T1000 (cell line): ENCODE measurements at regions not wholly inside any gene's neighbourhood (a gene's known extent, or its start where the extent isn't known, plus 50 kb on each side); places are given as distances from the start of the nearest gene placed in this dataset.
"Not testable (repeated sequence)": the region's sequence is repeated elsewhere in the genome, so short reads cannot be mapped to it uniquely, and the experiment has no call there.

Experiments
- DNase-seq: peaks from one replicate; lab custom pipeline; 2025; ENCODE audit warnings: mixed read lengths; lab: John Stamatoyannopoulos, UW

GRCh38 chr14:43858981-43859380 lies 648.1 kb downstream of the FSCB start:
- no peak for DNase-seq

GRCh38 chr14:43855556-43855955 lies 651.5 kb downstream of the FSCB start:
- DNase-seq, result no peak

GRCh38 chr14:43853541-43853940 lies 653.5 kb downstream of the FSCB start:
- no peak for DNase-seq

GRCh38 chr14:43803076-43803689 lies 703.9 kb downstream of the FSCB start:
- no peak for DNase-seq

GRCh38 chr14:43795600-43796228 lies 711.4 kb downstream of the FSCB start:
- no peak for DNase-seq

GRCh38 chr14:43793579-43793978 lies 713.5 kb downstream of the FSCB start:
- DNase-seq, result no peak

GRCh38 chr14:43792980-43793379 lies 714.1 kb downstream of the FSCB start:
- DNase-seq, result no peak

- peak; percentile 31 for DNase-seq
These were observed 716.4 kb downstream of the FSCB start for GRCh38 chr14:43790681-43791080.

GRCh38 chr14:43789458-43789857 lies 717.6 kb downstream of the FSCB start:
- DNase-seq, result no peak

- DNase-seq, result no peak
These were observed 720.9 kb downstream of the FSCB start for GRCh38 chr14:43786066-43786762.

- not testable (repeated sequence) for DNase-seq
These were observed 722.7 kb downstream of the FSCB start for GRCh38 chr14:43784432-43784831.

- DNase-seq, result no peak
These were observed 728.0 kb downstream of the FSCB start for GRCh38 chr14:43778937-43779639.

- no peak for DNase-seq
These were observed 728.5 kb downstream of the FSCB start for GRCh38 chr14:43778570-43778936.

GRCh38 chr14:43765474-43765873 lies 741.6 kb downstream of the FSCB start:
- no peak for DNase-seq

- DNase-seq, result no peak
These were observed 742.6 kb downstream of the FSCB start for GRCh38 chr14:43764433-43764832.

- DNase-seq, result no peak
These were observed 751.4 kb downstream of the FSCB start for GRCh38 chr14:43755707-43756106.

- no peak for DNase-seq
These were observed 752.2 kb downstream of the FSCB start for GRCh38 chr14:43754838-43755237.

GRCh38 chr14:43745746-43746145 lies 761.3 kb downstream of the FSCB start:
- no peak for DNase-seq

- DNase-seq, result no peak
These were observed 771.2 kb downstream of the FSCB start for GRCh38 chr14:43735932-43736331.

GRCh38 chr14:43729143-43729542 lies 777.9 kb downstream of the FSCB start:
- no peak for DNase-seq

- no peak for DNase-seq
These were observed 800.2 kb downstream of the FSCB start for GRCh38 chr14:43706900-43707299.

GRCh38 chr14:43698561-43699284 lies 808.4 kb downstream of the FSCB start:
- DNase-seq, result not testable (repeated sequence)
